Upper lobe of right lung (tissue), 1 donor: ENCODE measurements at regions not wholly inside any gene's neighbourhood (a gene's known extent, or its start where the extent isn't known, plus 50 kb on each side); places are given as distances from the start of the nearest gene placed in this dataset.

Experiments
- ATAC-seq: fragments of 200-7000 bp; cut with Tn5 transposase; one replicate; pipeline ENCODE4 v1.9.1; 2020; ENCODE audit warnings: mild to moderate bottlenecking, moderate library complexity
- DNase-seq: peaks from one replicate; pipeline ENCODE4 v3.0.0-alpha.2; 2020
- H3K27ac ChIP-seq: fragments of 200-600 bp; one replicate; pipeline ENCODE4 v1.8.0; 2022
- H3K27me3 ChIP-seq: fragments of 200-600 bp; one replicate; pipeline ENCODE4 v1.8.0; 2022; ENCODE audit warnings: mild to moderate bottlenecking
- H3K36me3 ChIP-seq: fragments of 200-600 bp; one replicate; pipeline ENCODE4 v1.8.0; 2022
- H3K4me1 ChIP-seq: fragments of 200-600 bp; one replicate; pipeline ENCODE4 v1.8.0; 2022
- H3K4me3 ChIP-seq: fragments of 200-600 bp; one replicate; pipeline ENCODE4 v1.8.0; 2022; ENCODE audit warnings: mild to moderate bottlenecking
- H3K9me3 ChIP-seq: fragments of 200-600 bp; one replicate; pipeline ENCODE4 v1.8.0; 2022
- intact Hi-C: fragments of 100-400 bp; cut with DNase I; formaldehyde crosslinking; loops from one replicate; pipeline ENCODE4 v1.11.0; 2022
- TF ChIP-seq, protein P1 (sequence below): fragments of 200-600 bp; IDR thresholded peaks from one replicate; pipeline ENCODE4 v1.8.0; 2022; ENCODE audit warnings: antibody characterized with exemption
- donor health status: DM: no; HTN: yes; CAD: no; lungs with severe emphysema.

DNA sequence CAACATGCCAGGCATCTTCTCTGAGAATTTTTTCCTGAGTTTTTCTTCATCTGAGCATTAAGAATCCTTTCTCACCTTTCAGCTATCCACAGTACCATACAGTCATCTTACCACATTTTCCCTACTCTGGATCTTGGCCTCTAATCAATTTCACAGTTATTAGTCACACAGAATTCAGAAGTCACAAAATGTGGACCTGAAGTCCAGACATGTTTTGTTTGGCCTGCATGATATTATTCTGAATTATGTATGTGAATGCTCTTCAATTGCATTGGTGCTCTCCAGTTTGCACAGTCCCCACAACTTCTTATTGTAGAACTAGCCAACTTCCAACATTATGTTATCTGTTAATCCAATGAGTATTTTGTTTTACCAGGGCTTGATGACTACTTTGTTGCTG is 102.3 kb upstream of the GRIA3 start:
- no peaks in the 10 kb centered on the region for H3K27me3 ChIP-seq
- no peak overlapping the region for H3K27ac ChIP-seq
- intact Hi-C loops: no loop called here
- H3K36me3 ChIP-seq: no peaks in the 10 kb centered on the region
- no peaks in the 10 kb centered on the region for H3K4me1 ChIP-seq
- TF ChIP-seq, protein P1, sequence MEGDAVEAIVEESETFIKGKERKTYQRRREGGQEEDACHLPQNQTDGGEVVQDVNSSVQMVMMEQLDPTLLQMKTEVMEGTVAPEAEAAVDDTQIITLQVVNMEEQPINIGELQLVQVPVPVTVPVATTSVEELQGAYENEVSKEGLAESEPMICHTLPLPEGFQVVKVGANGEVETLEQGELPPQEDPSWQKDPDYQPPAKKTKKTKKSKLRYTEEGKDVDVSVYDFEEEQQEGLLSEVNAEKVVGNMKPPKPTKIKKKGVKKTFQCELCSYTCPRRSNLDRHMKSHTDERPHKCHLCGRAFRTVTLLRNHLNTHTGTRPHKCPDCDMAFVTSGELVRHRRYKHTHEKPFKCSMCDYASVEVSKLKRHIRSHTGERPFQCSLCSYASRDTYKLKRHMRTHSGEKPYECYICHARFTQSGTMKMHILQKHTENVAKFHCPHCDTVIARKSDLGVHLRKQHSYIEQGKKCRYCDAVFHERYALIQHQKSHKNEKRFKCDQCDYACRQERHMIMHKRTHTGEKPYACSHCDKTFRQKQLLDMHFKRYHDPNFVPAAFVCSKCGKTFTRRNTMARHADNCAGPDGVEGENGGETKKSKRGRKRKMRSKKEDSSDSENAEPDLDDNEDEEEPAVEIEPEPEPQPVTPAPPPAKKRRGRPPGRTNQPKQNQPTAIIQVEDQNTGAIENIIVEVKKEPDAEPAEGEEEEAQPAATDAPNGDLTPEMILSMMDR: no peak
- H3K9me3 ChIP-seq: no peaks in the 10 kb centered on the region
- ATAC-seq: no peak
- no peak for DNase-seq
- no peak overlapping the region for H3K4me3 ChIP-seq

GRCh38 chrX:123083924-123084323 is 100.2 kb upstream of the GRIA3 start:
- intact Hi-C loops: no loop called here
- no peaks in the 10 kb centered on the region for H3K9me3 ChIP-seq
- H3K27ac ChIP-seq: no peak overlapping the region
- DNase-seq (no peak), ATAC-seq (no peak)
- TF ChIP-seq, protein P1: no peak
- H3K36me3 ChIP-seq: no peaks in the 10 kb centered on the region
- H3K27me3 ChIP-seq: no peaks in the 10 kb centered on the region
- no peak overlapping the region for H3K4me3 ChIP-seq
- H3K4me1 ChIP-seq: no peaks in the 10 kb centered on the region

DNA sequence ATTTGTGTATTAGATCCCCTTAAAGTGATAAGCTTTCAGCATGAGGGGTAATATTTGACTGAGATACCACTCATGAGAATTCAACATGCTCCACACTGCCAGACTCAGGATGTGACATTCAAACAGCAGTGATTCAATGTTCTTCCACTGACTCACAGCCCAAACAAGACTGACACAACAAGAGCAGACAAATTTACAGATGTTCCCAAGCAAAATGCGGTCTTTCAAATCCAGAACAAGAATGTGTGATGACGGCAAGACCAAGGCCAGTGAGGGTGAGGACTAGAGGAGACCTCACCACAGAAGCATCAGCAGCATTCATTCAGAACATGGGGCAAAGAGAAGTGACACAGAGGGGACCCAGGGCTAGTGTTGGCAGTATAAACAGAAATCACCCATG is 99.3 kb upstream of the GRIA3 start:
- Histone ChIP-seq H3K27ac (no peak overlapping the region), H3K9me3 (no peaks in the 10 kb centered on the region), H3K27me3 (no peaks in the 10 kb centered on the region), H3K4me1 (no peaks in the 10 kb centered on the region), H3K36me3 (no peaks in the 10 kb centered on the region), H3K4me3 (no peak overlapping the region)
- intact Hi-C loops: no loop called here
- DNase-seq: no peak
- TF ChIP-seq, protein P1: no peak
- no peak for ATAC-seq

GRCh38 chrX:123085311-123085940 is 98.7 kb upstream of the GRIA3 start:
- no peaks in the 10 kb centered on the region for H3K36me3 ChIP-seq
- TF ChIP-seq, protein P1: no peak
- intact Hi-C loops: no loop called here
- ATAC-seq (no peak), DNase-seq (no peak)
- no peaks in the 10 kb centered on the region for H3K4me1 ChIP-seq
- no peak overlapping the region for H3K27ac ChIP-seq
- H3K27me3 ChIP-seq: no peaks in the 10 kb centered on the region
- H3K4me3 ChIP-seq: no peak overlapping the region
- no peaks in the 10 kb centered on the region for H3K9me3 ChIP-seq

DNA sequence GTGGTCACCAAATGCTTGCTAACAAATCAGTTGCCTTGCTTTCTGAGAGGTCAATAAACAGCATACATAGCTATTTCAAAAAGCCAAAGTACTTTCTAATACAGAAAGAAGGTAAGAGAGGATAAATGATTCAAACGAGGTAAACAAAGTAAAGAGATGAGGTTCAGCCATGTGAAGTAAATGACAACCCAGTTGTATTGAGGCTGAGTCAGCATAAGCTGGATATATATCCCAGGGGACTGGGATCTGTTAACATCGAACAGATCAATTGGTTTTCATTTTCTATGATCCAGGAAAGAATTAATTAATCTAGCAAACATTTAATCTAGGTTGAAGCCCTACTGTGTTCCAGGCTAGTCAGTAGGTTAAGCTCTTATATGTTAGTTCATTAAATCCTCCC is 97.3 kb upstream of the GRIA3 start:
- intact Hi-C loops: no loop called here
- DNase-seq: no peak
- ATAC-seq: no peak
- H3K4me1 ChIP-seq: no peaks in the 10 kb centered on the region
- no peaks in the 10 kb centered on the region for H3K9me3 ChIP-seq
- no peak overlapping the region for H3K4me3 ChIP-seq
- no peaks in the 10 kb centered on the region for H3K27me3 ChIP-seq
- no peak overlapping the region for H3K27ac ChIP-seq
- H3K36me3 ChIP-seq: no peaks in the 10 kb centered on the region
- TF ChIP-seq, protein P1: no peak

DNA sequence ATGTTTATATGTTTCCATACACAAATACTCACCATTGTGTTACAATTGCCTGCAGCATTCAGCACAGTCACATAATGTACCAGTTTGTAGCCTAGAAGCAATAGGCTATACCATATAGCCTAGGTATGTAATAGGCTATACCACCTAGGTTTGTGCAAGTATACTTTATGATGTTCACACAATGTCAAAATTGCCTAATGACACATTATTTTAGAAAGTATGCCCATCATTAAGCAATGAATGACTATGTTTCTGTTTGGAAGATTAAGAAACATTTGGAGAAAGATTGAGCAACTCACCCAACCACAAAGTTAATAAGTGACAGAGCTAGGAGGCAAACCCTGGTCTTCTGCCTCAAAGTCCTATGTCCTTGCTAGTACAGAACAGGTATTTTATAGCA is 96.8 kb upstream of the GRIA3 start:
- H3K4me3 ChIP-seq: no peak overlapping the region
- no peak overlapping the region for H3K27ac ChIP-seq
- H3K27me3 ChIP-seq: no peaks in the 10 kb centered on the region
- no peaks in the 10 kb centered on the region for H3K36me3 ChIP-seq
- H3K4me1 ChIP-seq: no peaks in the 10 kb centered on the region
- DNase-seq (no peak), ATAC-seq (no peak)
- intact Hi-C loops: no loop called here
- TF ChIP-seq, protein P1: no peak
- H3K9me3 ChIP-seq: no peaks in the 10 kb centered on the region
